HG03135 (cell line): ENCODE measurements at regions not wholly inside any gene's neighbourhood (a gene's known extent, or its start where the extent isn't known, plus 50 kb on each side); places are given as distances from the start of the nearest gene placed in this dataset.
"Not testable (repeated sequence)": the region's sequence is repeated elsewhere in the genome, so short reads cannot be mapped to it uniquely, and the experiment has no call there.

Source experiments
- ATAC-seq: cut with Tn5 transposase; IDR thresholded peaks from one replicate; pipeline ENCODE4 v1.9.1; 2021; ENCODE audit warnings: mild to moderate bottlenecking, moderate library complexity; ENCODE audit not compliant: unreplicated experiment

- no peak for ATAC-seq
These were observed 152.6 kb upstream of the MSX2 start for GRCh38 chr5:174571662-174572397.

- no peak for ATAC-seq
These were observed 151.8 kb upstream of the MSX2 start for GRCh38 chr5:174572591-174572990.

GRCh38 chr5:174573221-174573994 lies 151.0 kb upstream of the MSX2 start:
- no peak for ATAC-seq

GRCh38 chr5:174575043-174575442 lies 149.3 kb upstream of the MSX2 start:
- no peak for ATAC-seq

- ATAC-seq, result no peak
These were observed 148.3 kb upstream of the MSX2 start for GRCh38 chr5:174576042-174576441.

- ATAC-seq, result no peak
These were observed 142.9 kb upstream of the MSX2 start for GRCh38 chr5:174581479-174581878.

- ATAC-seq, result no peak
These were observed 142.5 kb upstream of the MSX2 start for GRCh38 chr5:174581894-174582293.

- ATAC-seq, result no peak
These were observed 141.3 kb upstream of the MSX2 start for GRCh38 chr5:174583071-174583470.

GRCh38 chr5:174585472-174585871 lies 138.9 kb upstream of the MSX2 start:
- no peak for ATAC-seq

GRCh38 chr5:174586163-174586562 lies 138.2 kb upstream of the MSX2 start:
- not testable (repeated sequence) for ATAC-seq

- ATAC-seq, result no peak
These were observed 135.4 kb upstream of the MSX2 start for GRCh38 chr5:174589011-174589410.

- no peak for ATAC-seq
These were observed 134.8 kb upstream of the MSX2 start for GRCh38 chr5:174589599-174589998.

- no peak for ATAC-seq
These were observed 133.6 kb upstream of the MSX2 start for GRCh38 chr5:174590820-174591219.

GRCh38 chr5:174596429-174596828 lies 128.0 kb upstream of the MSX2 start:
- no peak for ATAC-seq

- no peak for ATAC-seq
These were observed 124.4 kb upstream of the MSX2 start for GRCh38 chr5:174599992-174600391.

- ATAC-seq, result no peak
These were observed 122.4 kb upstream of the MSX2 start for GRCh38 chr5:174601946-174602345.

- ATAC-seq, result no peak
These were observed 118.2 kb upstream of the MSX2 start for GRCh38 chr5:174606153-174606552.

- no peak for ATAC-seq
These were observed 117.7 kb upstream of the MSX2 start for GRCh38 chr5:174606646-174607045.

GRCh38 chr5:174607205-174607604 lies 117.2 kb upstream of the MSX2 start:
- ATAC-seq, result no peak

- ATAC-seq, result no peak
These were observed 116.5 kb upstream of the MSX2 start for GRCh38 chr5:174607916-174608315.

GRCh38 chr5:174608631-174609097 lies 115.7 kb upstream of the MSX2 start:
- ATAC-seq, result no peak

GRCh38 chr5:174609116-174609515 lies 115.3 kb upstream of the MSX2 start:
- no peak for ATAC-seq
